Tibial nerve (tissue), 4 donors: ENCODE measurements at regions not wholly inside any gene's neighbourhood (a gene's known extent, or its start where the extent isn't known, plus 50 kb on each side); places are given as distances from the start of the nearest gene placed in this dataset.

Source experiments
- EP300 ChIP-seq, 2 donors: sonication (generic); formaldehyde crosslinking; IDR thresholded peaks; one replicate each; pipeline ENCODE4 v1.6.1; 2017; ENCODE audit warnings: antibody characterized with exemption in 2 of 2, mild to moderate bottlenecking in 1 of 2
- TF ChIP-seq, protein P1 (sequence below), 5 experiments: fragments of 200-600 bp in 3 of 5; fragments of 450-650 bp in 2 of 5; sonication (generic) in 3 of 5; IDR thresholded peaks; one replicate each; pipeline ENCODE4 v1.5.1; 2016 to 2019; ENCODE audit warnings: antibody characterized with exemption in 5 of 5, mild to moderate bottlenecking in 3 of 5, moderate library complexity in 2 of 5

GRCh38 chr3:167125612-167126407, 254.3 kb downstream of the ZBBX start:
- TF ChIP-seq, protein P1, sequence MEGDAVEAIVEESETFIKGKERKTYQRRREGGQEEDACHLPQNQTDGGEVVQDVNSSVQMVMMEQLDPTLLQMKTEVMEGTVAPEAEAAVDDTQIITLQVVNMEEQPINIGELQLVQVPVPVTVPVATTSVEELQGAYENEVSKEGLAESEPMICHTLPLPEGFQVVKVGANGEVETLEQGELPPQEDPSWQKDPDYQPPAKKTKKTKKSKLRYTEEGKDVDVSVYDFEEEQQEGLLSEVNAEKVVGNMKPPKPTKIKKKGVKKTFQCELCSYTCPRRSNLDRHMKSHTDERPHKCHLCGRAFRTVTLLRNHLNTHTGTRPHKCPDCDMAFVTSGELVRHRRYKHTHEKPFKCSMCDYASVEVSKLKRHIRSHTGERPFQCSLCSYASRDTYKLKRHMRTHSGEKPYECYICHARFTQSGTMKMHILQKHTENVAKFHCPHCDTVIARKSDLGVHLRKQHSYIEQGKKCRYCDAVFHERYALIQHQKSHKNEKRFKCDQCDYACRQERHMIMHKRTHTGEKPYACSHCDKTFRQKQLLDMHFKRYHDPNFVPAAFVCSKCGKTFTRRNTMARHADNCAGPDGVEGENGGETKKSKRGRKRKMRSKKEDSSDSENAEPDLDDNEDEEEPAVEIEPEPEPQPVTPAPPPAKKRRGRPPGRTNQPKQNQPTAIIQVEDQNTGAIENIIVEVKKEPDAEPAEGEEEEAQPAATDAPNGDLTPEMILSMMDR (IDR thresholded peaks at IDR 0.05): no peak
- TF ChIP-seq EP300 (IDR thresholded peaks at IDR 0.05): no peak
